B cell (primary cell): ENCODE measurements at regions not wholly inside any gene's neighbourhood (a gene's known extent, or its start where the extent isn't known, plus 50 kb on each side); places are given as distances from the start of the nearest gene placed in this dataset.

ENCODE experiments used
- EZH2 ChIP-seq: IDR thresholded peaks from 2 replicates; pipeline ENCODE4 v1.6.1; 2012; ENCODE audit warnings: borderline replicate concordance, low read depth, mild to moderate bottlenecking, moderate library complexity, low read length; ENCODE audit not compliant: insufficient read depth, poor library complexity, severe bottlenecking
- TF ChIP-seq, protein P1 (sequence below): fragments of 200-600 bp; IDR thresholded peaks from one replicate; pipeline ENCODE4 v1.8.0; 2022; ENCODE audit warnings: antibody characterized with exemption, mild to moderate bottlenecking

DNA sequence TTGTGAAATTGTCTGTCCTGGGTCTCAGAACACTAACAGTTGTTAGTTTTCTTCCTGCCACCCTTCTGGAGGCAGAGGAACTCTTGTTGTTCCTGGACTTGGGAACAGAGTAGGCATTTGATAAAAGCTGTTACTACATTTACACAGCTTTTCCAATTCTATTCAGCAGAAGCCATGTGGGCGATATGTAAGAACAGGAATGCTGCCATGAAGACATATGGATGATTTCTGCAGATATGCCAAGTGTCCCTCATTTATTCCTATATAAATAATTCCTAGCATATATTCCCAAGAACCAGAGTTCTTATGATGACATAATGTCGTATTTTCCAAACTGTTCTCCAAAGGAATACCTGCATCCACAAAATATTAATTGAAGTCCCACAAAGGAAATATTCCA lies 135.9 kb upstream of the DAB2 start:
- TF ChIP-seq, protein P1, sequence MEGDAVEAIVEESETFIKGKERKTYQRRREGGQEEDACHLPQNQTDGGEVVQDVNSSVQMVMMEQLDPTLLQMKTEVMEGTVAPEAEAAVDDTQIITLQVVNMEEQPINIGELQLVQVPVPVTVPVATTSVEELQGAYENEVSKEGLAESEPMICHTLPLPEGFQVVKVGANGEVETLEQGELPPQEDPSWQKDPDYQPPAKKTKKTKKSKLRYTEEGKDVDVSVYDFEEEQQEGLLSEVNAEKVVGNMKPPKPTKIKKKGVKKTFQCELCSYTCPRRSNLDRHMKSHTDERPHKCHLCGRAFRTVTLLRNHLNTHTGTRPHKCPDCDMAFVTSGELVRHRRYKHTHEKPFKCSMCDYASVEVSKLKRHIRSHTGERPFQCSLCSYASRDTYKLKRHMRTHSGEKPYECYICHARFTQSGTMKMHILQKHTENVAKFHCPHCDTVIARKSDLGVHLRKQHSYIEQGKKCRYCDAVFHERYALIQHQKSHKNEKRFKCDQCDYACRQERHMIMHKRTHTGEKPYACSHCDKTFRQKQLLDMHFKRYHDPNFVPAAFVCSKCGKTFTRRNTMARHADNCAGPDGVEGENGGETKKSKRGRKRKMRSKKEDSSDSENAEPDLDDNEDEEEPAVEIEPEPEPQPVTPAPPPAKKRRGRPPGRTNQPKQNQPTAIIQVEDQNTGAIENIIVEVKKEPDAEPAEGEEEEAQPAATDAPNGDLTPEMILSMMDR: no peak
- no peak for TF ChIP-seq EZH2
